H1 (cell line): ENCODE measurements at regions not wholly inside any gene's neighbourhood (a gene's known extent, or its start where the extent isn't known, plus 50 kb on each side); places are given as distances from the start of the nearest gene placed in this dataset.

Experiments used
- CTCF ChIA-PET: fragments of 300-600 bp; sonication (Branson Sonifier 250); formaldehyde crosslinking; loops from one replicate; lab custom pipeline; 2021; ENCODE audit not compliant: partially characterized antibody; lab: Charles Lee
- POLR2A ChIA-PET: fragments of 300-600 bp; sonication (Branson Sonifier 250); formaldehyde crosslinking; loops from one replicate; lab custom pipeline; 2021; ENCODE audit warnings: inconsistent platforms; ENCODE audit not compliant: partially characterized antibody; lab: Charles Lee
- DNase-seq, 2 experiments: peaks; one replicate each; pipeline versions ENCODE4 v3.0.0 to v3.0.0-alpha.2; 2010 to 2022; ENCODE audit warnings: low spot score in 2 of 2, low read depth in 1 of 2, mixed read lengths in 1 of 2
- FAIRE-seq: peaks from 2 replicates; lab custom pipeline; 2011; peaks lifted over from hg19 to GRCh38; lab: Jason Lieb, UNC
- H2AFZ ChIP-seq: 2 replicates; pipeline ENCODE4 v1.8.1; 2012; ENCODE audit warnings: low read length, inconsistent platforms
- H2AK5ac ChIP-seq: 2 replicates; pipeline ENCODE4 v1.6.1; 2013; ENCODE audit warnings: low read depth, low read length
- H2BK120ac ChIP-seq: replicated peaks from 2 replicates; pipeline ENCODE3; 2013; ENCODE audit warnings: low read depth, low read length, inconsistent platforms
- H2BK12ac ChIP-seq: 2 replicates; pipeline ENCODE4 v1.6.1; 2013; ENCODE audit warnings: low read depth, low read length
- H2BK15ac ChIP-seq: 2 replicates; pipeline ENCODE4 v1.6.1; 2013; ENCODE audit warnings: low read length
- H2BK20ac ChIP-seq: 2 replicates; pipeline ENCODE4 v1.6.1; 2013; ENCODE audit warnings: low read length
- H2BK5ac ChIP-seq: 2 replicates; pipeline ENCODE4 v1.6.1; 2013; ENCODE audit warnings: low read depth, low read length
- H3K14ac ChIP-seq: 2 replicates; pipeline ENCODE4 v1.6.1; 2013; ENCODE audit warnings: inconsistent platforms; ENCODE audit not compliant: insufficient read length
- H3K18ac ChIP-seq: 2 replicates; pipeline ENCODE4 v1.6.1; 2013; ENCODE audit warnings: low read length; ENCODE audit errors: extremely low read depth
- H3K23ac ChIP-seq: 2 replicates; pipeline ENCODE4 v1.6.1; 2013; ENCODE audit warnings: inconsistent platforms; ENCODE audit not compliant: insufficient read length
- H3K23me2 ChIP-seq: 2 replicates; pipeline ENCODE4 v1.6.1; 2013; ENCODE audit warnings: low read depth, low read length
- H3K27ac ChIP-seq: 2 replicates; pipeline ENCODE4 v1.6.1; 2011; ENCODE audit warnings: low read depth, low read length, inconsistent platforms
- H3K27me3 ChIP-seq, 4 experiments: replicated peaks in 1 of 4; 1 replicate in 1 of 4; 2 replicates in 3 of 4; pipeline versions ENCODE4 v1.6.1 to v1.8.1; 2011 to 2013; ENCODE audit warnings: low read length in 3 of 4, mild to moderate bottlenecking in 3 of 4, inconsistent platforms in 2 of 4, mixed read lengths in 2 of 4, moderate library complexity in 1 of 4; ENCODE audit not compliant: control insufficient read depth in 3 of 4, insufficient read depth in 3 of 4; ENCODE audit errors: extremely low read depth in 1 of 4
- H3K36me3 ChIP-seq, 4 experiments: 2 replicates each; pipeline versions ENCODE4 v1.6.1 to v1.8.1; 2011 to 2013; ENCODE audit warnings: mild to moderate bottlenecking in 4 of 4, low read length in 3 of 4, moderate library complexity in 2 of 4, control low read depth in 1 of 4, inconsistent platforms in 1 of 4; ENCODE audit not compliant: insufficient read depth in 4 of 4, control insufficient read depth in 2 of 4
- H3K4ac ChIP-seq: replicated peaks from 2 replicates; pipeline ENCODE3; 2013; ENCODE audit warnings: low read length, low read depth, mixed read lengths, inconsistent platforms; ENCODE audit not compliant: insufficient read length
- H3K4me1 ChIP-seq, 4 experiments: replicated peaks in 1 of 4; 1 replicate in 1 of 4; 2 replicates in 3 of 4; pipeline versions ENCODE4 v1.6.1 to v1.8.1; 2011 to 2013; ENCODE audit warnings: low read length in 3 of 4, inconsistent platforms in 2 of 4, mixed read lengths in 1 of 4; ENCODE audit not compliant: insufficient read depth in 4 of 4, control insufficient read depth in 3 of 4
- H3K4me2 ChIP-seq, 2 experiments: 2 replicates each; pipeline versions ENCODE4 v1.6.1 to v1.8.1; 2011 to 2013; ENCODE audit warnings: low read depth in 2 of 2, low read length in 2 of 2, control low read depth in 1 of 2, inconsistent platforms in 1 of 2, mild to moderate bottlenecking in 1 of 2; ENCODE audit not compliant: insufficient read depth in 1 of 2
- H3K4me3 ChIP-seq, 4 experiments: fragments of 200-600, 300-600 bp in 1 of 4; sonication (generic), shearing (Covaris generic), sonication (Bioruptor Twin) in 1 of 4; 2 replicates each; pipeline versions ENCODE4 v1.5.1 to v1.8.1; 2011 to 2016; ENCODE audit warnings: low read length in 4 of 4, low read depth in 3 of 4, control low read depth in 2 of 4, inconsistent platforms in 2 of 4, mild to moderate bottlenecking in 2 of 4, mixed read lengths in 1 of 4, moderate library complexity in 1 of 4; ENCODE audit not compliant: insufficient read depth in 2 of 4; ENCODE audit errors: extremely low read depth in 1 of 4
- H3K56ac ChIP-seq: replicated peaks from 2 replicates; pipeline ENCODE3; 2013; ENCODE audit warnings: low read depth, mild to moderate bottlenecking, mixed read lengths, low read length, inconsistent platforms; ENCODE audit not compliant: insufficient read length
- H3K79me1 ChIP-seq: 2 replicates; pipeline ENCODE4 v1.6.1; 2013; ENCODE audit warnings: low read depth, low read length, control low read depth
- H3K79me2 ChIP-seq, 2 experiments: 2 replicates each; pipeline versions ENCODE4 v1.6.1 to v1.8.1; 2012 to 2013; ENCODE audit warnings: low read length in 2 of 2, mild to moderate bottlenecking in 2 of 2, inconsistent platforms in 1 of 2; ENCODE audit not compliant: insufficient read depth in 2 of 2, control insufficient read depth in 1 of 2
- H3K9ac ChIP-seq, 4 experiments: replicated peaks in 1 of 4; 1 replicate in 1 of 4; 2 replicates in 3 of 4; pipeline versions ENCODE4 v1.6.1 to v1.8.1; 2011 to 2013; ENCODE audit warnings: low read depth in 3 of 4, low read length in 3 of 4, control low read depth in 2 of 4, mild to moderate bottlenecking in 2 of 4, moderate library complexity in 2 of 4, inconsistent platforms in 1 of 4; ENCODE audit errors: extremely low read depth in 1 of 4
- H3K9me3 ChIP-seq, 2 experiments: 2 replicates each; pipeline versions ENCODE4 v1.6.1 to v1.8.1; 2012 to 2013; ENCODE audit warnings: mild to moderate bottlenecking in 2 of 2, moderate library complexity in 2 of 2, control low read depth in 1 of 2, inconsistent platforms in 1 of 2, low read depth in 1 of 2, low read length in 1 of 2, mixed read lengths in 1 of 2; ENCODE audit not compliant: insufficient read depth in 2 of 2
- H4K20me1 ChIP-seq, 2 experiments: replicated peaks in 1 of 2; 2 replicates each; pipeline versions ENCODE3 to v1.8.1; 2011 to 2013; ENCODE audit warnings: inconsistent platforms in 2 of 2, low read length in 2 of 2, mild to moderate bottlenecking in 1 of 2; ENCODE audit not compliant: insufficient read depth in 2 of 2, control insufficient read depth in 1 of 2
- H4K5ac ChIP-seq: 2 replicates; pipeline ENCODE4 v1.6.1; 2013; ENCODE audit warnings: low read length, low read depth, mixed read lengths, inconsistent platforms; ENCODE audit not compliant: insufficient read length
- H4K8ac ChIP-seq: 2 replicates; pipeline ENCODE4 v1.8.0; 2013; ENCODE audit warnings: mild to moderate bottlenecking, moderate library complexity, low read length, inconsistent platforms; ENCODE audit not compliant: insufficient read depth; ENCODE audit errors: extremely low read depth
- H4K91ac ChIP-seq: replicated peaks from 2 replicates; pipeline ENCODE3; 2013; ENCODE audit warnings: low read length, mixed read lengths, inconsistent platforms; ENCODE audit not compliant: insufficient read length
- BACH1 ChIP-seq: IDR thresholded peaks from 2 replicates; pipeline ENCODE4 v1.6.1; 2012; ENCODE audit warnings: low read length, improper control_type of control experiment
- GABPA ChIP-seq: IDR thresholded peaks from 2 replicates; pipeline ENCODE4 v1.6.1; 2011; ENCODE audit warnings: mild to moderate bottlenecking, low read length, moderate library complexity, borderline replicate concordance; ENCODE audit not compliant: insufficient read depth
- HDAC2 ChIP-seq, 2 experiments: fragments of 300-600 bp in 1 of 2; sonication (generic) in 1 of 2; IDR thresholded peaks; 2 replicates each; pipeline ENCODE4 v1.6.1; 2011 to 2012; ENCODE audit warnings: low read depth in 2 of 2, low read length in 2 of 2, mild to moderate bottlenecking in 2 of 2, moderate library complexity in 2 of 2, borderline replicate concordance in 1 of 2, inconsistent platforms in 1 of 2
- JUND ChIP-seq: IDR thresholded peaks from 2 replicates; pipeline ENCODE4 v1.6.1; 2011; ENCODE audit warnings: mild to moderate bottlenecking, improper control_type of control experiment, low read length
- KDM5A ChIP-seq: fragments of 200-600 bp; IDR thresholded peaks from 2 replicates; pipeline ENCODE4 v1.7.1; 2012; ENCODE audit warnings: mild to moderate bottlenecking, low read length, inconsistent platforms, mixed read lengths
- NANOG ChIP-seq: IDR thresholded peaks from 2 replicates; pipeline ENCODE4 v1.6.1; 2011; ENCODE audit warnings: low read length, low read depth, mild to moderate bottlenecking, inconsistent platforms; ENCODE audit not compliant: insufficient read depth, poor library complexity, severe bottlenecking
- POU5F1 ChIP-seq: IDR thresholded peaks from 2 replicates; pipeline ENCODE4 v1.6.1; 2011; ENCODE audit warnings: low read depth, mild to moderate bottlenecking, low read length, moderate library complexity
- RAD21 ChIP-seq, 2 experiments: IDR thresholded peaks in 1 of 2; conservative IDR thresholded peaks in 1 of 2; 2 replicates each; pipeline ENCODE4 v1.6.1; 2011; ENCODE audit warnings: low read depth in 2 of 2, low read length in 2 of 2, improper control_type of control experiment in 1 of 2, inconsistent platforms in 1 of 2, mild to moderate bottlenecking in 1 of 2, moderate library complexity in 1 of 2
- SP1 ChIP-seq: IDR thresholded peaks from 2 replicates; pipeline ENCODE4 v1.6.1; 2011; ENCODE audit warnings: low read depth, low read length
- SP2 ChIP-seq: IDR thresholded peaks from 2 replicates; pipeline ENCODE4 v1.6.1; 2012; ENCODE audit warnings: mild to moderate bottlenecking, low read length, inconsistent platforms
- SRF ChIP-seq: IDR thresholded peaks from 2 replicates; pipeline ENCODE4 v1.6.1; 2011; ENCODE audit warnings: mild to moderate bottlenecking, low read depth, low read length, moderate library complexity
- TBP ChIP-seq: IDR thresholded peaks from 2 replicates; pipeline ENCODE4 v1.6.1; 2011; ENCODE audit warnings: low read depth, low read length, improper control_type of control experiment
- WGBS, 2 experiments: shearing (Covaris generic) in 1 of 2; methylation state at CpG; one replicate each; pipeline versions ENCODE4 v1.1.6 to v1.1.7; 2013 to 2015; ENCODE audit warnings: low lambda C conversion rate in 2 of 2, mixed read lengths in 2 of 2, inconsistent platforms in 1 of 2, low coverage in 1 of 2, missing lambda C conversion rate in 1 of 2; ENCODE audit not compliant: insufficient replicate concordance in 2 of 2, insufficient coverage in 1 of 2, insufficient read length in 1 of 2; ENCODE audit errors: extremely low coverage in 1 of 2, missing lambda C conversion rate in 1 of 2; 5-methylcytosine and 5-hydroxymethylcytosine counted together
- TF ChIP-seq, protein P1 (sequence below): IDR thresholded peaks from 2 replicates; pipeline ENCODE4 v1.6.1; 2012; ENCODE audit warnings: inconsistent platforms
- TF ChIP-seq, protein P2 (sequence below): IDR thresholded peaks from 2 replicates; pipeline ENCODE4 v1.6.1; 2012; ENCODE audit warnings: inconsistent platforms

DNA sequence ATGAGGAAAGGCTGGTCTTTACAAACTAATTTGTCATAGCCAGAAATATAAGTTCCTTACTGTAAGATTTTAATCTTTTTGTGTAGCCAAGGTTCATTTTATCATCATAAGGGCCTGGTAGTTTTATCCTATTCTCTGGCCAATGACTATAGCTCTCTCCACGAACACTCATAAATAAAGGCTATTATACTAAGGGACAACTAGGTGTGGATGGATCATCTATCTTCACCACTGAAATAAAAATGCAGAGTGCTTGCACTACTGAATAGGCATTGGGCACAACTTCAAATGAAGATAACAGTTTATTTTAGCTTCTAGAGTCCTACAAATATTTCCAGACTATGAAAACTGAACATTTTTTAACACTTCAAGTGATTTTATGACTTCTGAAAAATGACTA lies 698.6 kb downstream of the NOVA1 start:
- no peak overlapping the region for H3K27ac ChIP-seq
- H3K23me2 ChIP-seq: peaks cover 5% of the 10 kb centered on the region; the same call in 1 of the 2 replicates
- H2BK120ac ChIP-seq: no peak overlapping the region
- H3K23ac ChIP-seq: no peak overlapping the region
- H4K91ac ChIP-seq: no peak overlapping the region
- no peaks in the 10 kb centered on the region for H3K9me3 ChIP-seq
- no peak overlapping the region for H2BK5ac ChIP-seq
- 97% methylated on average over 1 of the region's 1 CpG; no CpG with 5 or more reads in 1 of the 2 experiments for WGBS, 2 experiments
- H3K4me1 ChIP-seq: peaks cover 0 to 2% (median 0%) of the 10 kb centered on the region in 4 experiments; a peak in 1 of 7 replicates
- no peak overlapping the region for H3K14ac ChIP-seq
- no peak overlapping the region for H3K9ac ChIP-seq
- FAIRE-seq: no peak
- DNase-seq: no peak
- H2AFZ ChIP-seq: no peak overlapping the region
- no peaks in the 10 kb centered on the region for H3K79me2 ChIP-seq
- H4K8ac ChIP-seq: no peak overlapping the region
- no peak overlapping the region for H3K18ac ChIP-seq
- no peak overlapping the region for H4K5ac ChIP-seq
- no peak overlapping the region for H3K56ac ChIP-seq
- H3K27me3 ChIP-seq: no peaks in the 10 kb centered on the region
- no peaks in the 10 kb centered on the region for H3K36me3 ChIP-seq
- H2BK12ac ChIP-seq: no peak overlapping the region
- no peaks in the 10 kb centered on the region for H4K20me1 ChIP-seq
- no peak overlapping the region for H3K4ac ChIP-seq
- H2BK15ac ChIP-seq: no peak overlapping the region
- H2AK5ac ChIP-seq: no peak overlapping the region
- no peaks in the 10 kb centered on the region for H3K79me1 ChIP-seq
- H3K4me3 ChIP-seq: no peak overlapping the region
- ChIA-PET POLR2A (no interaction called here), CTCF (interaction anchor here (1.7 kb wide), 1 partner anchor 108 kb away, joined by 6 read pairs; no protein-coding TSS in a partner anchor)
- H3K4me2 ChIP-seq: no peak overlapping the region
- no peak overlapping the region for H2BK20ac ChIP-seq
- no peak for TF ChIP-seq SP2
- TF ChIP-seq HDAC2 (IDR thresholded peaks at IDR 0.05; ENCODE audit: borderline replicate concordance in 1 of 2, low read depth in 2 of 2, low read length in 2 of 2): no peak
- no peak for TF ChIP-seq SP1
- TF ChIP-seq, protein P1, sequence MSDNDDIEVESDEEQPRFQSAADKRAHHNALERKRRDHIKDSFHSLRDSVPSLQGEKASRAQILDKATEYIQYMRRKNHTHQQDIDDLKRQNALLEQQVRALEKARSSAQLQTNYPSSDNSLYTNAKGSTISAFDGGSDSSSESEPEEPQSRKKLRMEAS: no peak
- TF ChIP-seq RAD21 (IDR thresholded peaks at IDR 0.05 in 1 of 2, conservative IDR thresholded peaks at IDR 0.05 in 1 of 2; ENCODE audit: low read depth in 2 of 2, low read length in 2 of 2): no peak
- TF ChIP-seq BACH1: no peak
- no peak for TF ChIP-seq TBP
- TF ChIP-seq POU5F1: no peak
- TF ChIP-seq GABPA: no peak
- no peak for TF ChIP-seq NANOG
- no peak for TF ChIP-seq JUND
- TF ChIP-seq SRF: no peak
- TF ChIP-seq, protein P2, sequence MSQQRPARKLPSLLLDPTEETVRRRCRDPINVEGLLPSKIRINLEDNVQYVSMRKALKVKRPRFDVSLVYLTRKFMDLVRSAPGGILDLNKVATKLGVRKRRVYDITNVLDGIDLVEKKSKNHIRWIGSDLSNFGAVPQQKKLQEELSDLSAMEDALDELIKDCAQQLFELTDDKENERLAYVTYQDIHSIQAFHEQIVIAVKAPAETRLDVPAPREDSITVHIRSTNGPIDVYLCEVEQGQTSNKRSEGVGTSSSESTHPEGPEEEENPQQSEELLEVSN: no peak
- TF ChIP-seq KDM5A: no peak
